Caco-2 (cell line): ENCODE measurements at regions not wholly inside any gene's neighbourhood (a gene's known extent, or its start where the extent isn't known, plus 50 kb on each side); places are given as distances from the start of the nearest gene placed in this dataset.

Experiments used
- BruUV-seq: library from RNA; stranded (reverse); fragments of 400-500 nt; replicated peaks from 2 replicates; lab custom pipeline; 2021; lab: Mats Ljungman, UMichigan
- CTCF ChIA-PET: fragments of 300-600 bp; sonication (Branson Sonifier 250); formaldehyde crosslinking; loops from one replicate; lab custom pipeline; 2022; ENCODE audit warnings: antibody characterized with exemption; lab: Charles Lee
- POLR2A ChIA-PET: fragments of 300-600 bp; sonication (Branson Sonifier 250); formaldehyde crosslinking; loops from one replicate; lab custom pipeline; 2022; ENCODE audit warnings: antibody characterized with exemption; lab: Charles Lee
- DNase-seq, 2 experiments: peaks; one replicate each; pipeline versions ENCODE4 v3.0.0 to v3.0.0-alpha.2; 2020 to 2022
- H3K27me3 ChIP-seq: replicated peaks from 2 replicates; pipeline ENCODE4 v1.6.0; 2011; ENCODE audit warnings: low read length; ENCODE audit not compliant: control insufficient read depth, insufficient read depth
- H3K36me3 ChIP-seq: 2 replicates; pipeline ENCODE4 v1.5.1; 2011; ENCODE audit warnings: low read length; ENCODE audit not compliant: control insufficient read depth, insufficient read depth
- H3K4me1 ChIP-seq: fragments of 250-450 bp; sonication (Bioruptor Pico); 2 replicates; pipeline ENCODE4 v1.5.1; 2020; ENCODE audit warnings: mild to moderate bottlenecking
- H3K4me3 ChIP-seq: 2 replicates; pipeline ENCODE4 v1.5.1; 2011; ENCODE audit warnings: low read depth, mild to moderate bottlenecking, control low read depth, low read length
- H3K9me3 ChIP-seq: fragments of 250-450 bp; sonication (Bioruptor Pico); 2 replicates; pipeline ENCODE4 v1.5.1; 2020; ENCODE audit warnings: mild to moderate bottlenecking, moderate library complexity
- H3K27ac Mint-ChIP-seq: one replicate; pipeline ENCODE4 v1.8.0; 2022; ENCODE audit warnings: mixed read lengths; ENCODE audit not compliant: unreplicated experiment
- H3K27me3 Mint-ChIP-seq: one replicate; pipeline ENCODE4 v1.8.0; 2022; ENCODE audit warnings: mixed read lengths; ENCODE audit not compliant: insufficient read depth, unreplicated experiment
- H3K36me3 Mint-ChIP-seq: one replicate; pipeline ENCODE4 v1.8.0; 2022; ENCODE audit warnings: mild to moderate bottlenecking, mixed read lengths; ENCODE audit not compliant: insufficient read depth, unreplicated experiment
- H3K4me1 Mint-ChIP-seq: one replicate; pipeline ENCODE4 v1.8.0; 2022; ENCODE audit warnings: low read depth, mixed read lengths; ENCODE audit not compliant: unreplicated experiment
- H3K4me3 Mint-ChIP-seq: one replicate; pipeline ENCODE4 v1.8.0; 2022; ENCODE audit warnings: mild to moderate bottlenecking, moderate library complexity, mixed read lengths; ENCODE audit not compliant: unreplicated experiment
- H3K9me3 Mint-ChIP-seq: one replicate; pipeline ENCODE4 v1.8.0; 2022; ENCODE audit warnings: mixed read lengths; ENCODE audit not compliant: unreplicated experiment
- CTCF ChIP-seq, 2 experiments: fragments of 200-600 bp in 1 of 2; IDR thresholded peaks; 1 replicate in 1 of 2; 2 replicates in 1 of 2; pipeline versions ENCODE4 v1.5.1 to v1.8.0; 2011 to 2022; ENCODE audit warnings: antibody characterized with exemption in 1 of 2, control low read depth in 1 of 2, inconsistent platforms in 1 of 2, low read depth in 1 of 2, low read length in 1 of 2, mild to moderate bottlenecking in 1 of 2, moderate library complexity in 1 of 2; ENCODE audit not compliant: insufficient read depth in 1 of 2, severe bottlenecking in 1 of 2, unreplicated experiment in 1 of 2
- intact Hi-C: fragments of 100-400 bp; cut with micrococcal nuclease; formaldehyde crosslinking; loops from one replicate; pipeline ENCODE4 v1.10.0; 2022; ENCODE audit not compliant: unreplicated experiment

DNA sequence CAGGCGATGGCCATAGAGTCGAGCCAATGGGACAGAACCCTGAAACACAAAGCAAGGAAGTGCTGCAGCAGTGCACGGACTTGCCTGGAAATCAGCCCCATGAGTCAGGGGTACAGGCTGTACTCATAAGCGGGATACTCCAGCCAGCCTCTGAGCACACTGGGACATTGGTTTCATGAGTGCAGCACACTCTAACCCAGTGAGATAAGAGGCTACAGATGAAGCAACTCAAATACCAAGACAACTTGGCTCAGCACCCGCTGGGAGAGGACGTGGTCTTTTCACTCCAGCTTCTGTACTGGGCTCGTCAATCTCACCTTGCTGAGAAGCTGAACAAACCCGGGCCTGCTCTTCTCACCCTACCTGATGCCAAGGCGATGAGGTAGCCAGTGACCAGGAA is 98.2 kb downstream of the AXIN2 start:
- no peaks in the 10 kb centered on the region for H3K27me3 ChIP-seq
- no TSS peak for BruUV-seq

DNA sequence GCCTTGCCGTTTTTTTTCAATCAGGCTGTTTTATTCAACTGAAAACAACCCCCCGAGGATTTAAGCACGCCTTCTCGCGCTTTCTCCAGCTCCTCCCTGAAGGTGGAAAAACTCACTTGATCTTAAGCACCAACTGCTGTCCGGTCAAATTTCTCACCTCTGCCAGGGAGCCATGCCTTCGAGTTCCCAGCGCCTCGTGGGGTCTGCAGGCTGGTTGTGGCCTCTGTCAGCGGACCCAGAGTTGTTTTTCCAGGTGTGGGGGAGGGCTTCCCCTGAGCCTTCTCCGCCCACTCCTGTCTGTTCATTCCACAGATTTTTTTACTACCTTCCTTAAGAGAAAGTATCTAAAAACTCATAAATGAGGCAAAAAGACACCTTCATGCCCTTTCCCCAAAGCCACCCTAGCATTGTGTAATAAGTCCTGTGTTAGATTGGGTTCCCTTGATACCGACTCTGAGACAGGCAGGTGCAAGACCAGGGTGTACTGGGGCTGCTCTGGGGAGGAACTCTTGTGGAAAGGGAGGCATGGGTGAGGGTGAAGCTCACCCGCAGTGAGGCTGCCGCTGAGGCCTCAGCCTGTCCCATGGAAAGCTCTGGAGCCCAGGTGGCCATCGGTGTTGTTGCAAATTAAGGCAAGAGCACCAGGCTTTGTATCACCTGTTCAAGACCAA is 101.6 kb downstream of the AXIN2 start:
- H3K27me3 ChIP-seq: no peaks in the 10 kb centered on the region
- intact Hi-C loops: loop anchor here (5.0 kb wide), 1 partner anchor 168 kb away; no protein-coding TSS in a partner anchor
- peak overlapping the region; percentile 70 for H3K27ac Mint-ChIP-seq
- H3K27me3 Mint-ChIP-seq: no peaks in the 10 kb centered on the region
- POLR2A ChIA-PET: interaction anchor here (0.6 kb wide), 1 partner anchor 154 kb away, joined by 5 read pairs; no protein-coding TSS in a partner anchor
- peaks cover 18% of the 10 kb centered on the region for H3K4me1 ChIP-seq
- TF ChIP-seq CTCF (IDR thresholded peaks at IDR 0.05; ENCODE audit: insufficient read depth in 1 of 2, low read depth in 1 of 2, low read length in 1 of 2, severe bottlenecking in 1 of 2, unreplicated experiment in 1 of 2): no peak
- no peaks in the 10 kb centered on the region for H3K36me3 Mint-ChIP-seq
- peak; percentile 36 to 51 for DNase-seq
- H3K36me3 ChIP-seq: no peaks in the 10 kb centered on the region
- BruUV-seq: no TSS peak
- H3K4me3 Mint-ChIP-seq: peak overlapping the region; percentile 40
- peaks cover 32% of the 10 kb centered on the region for H3K4me1 Mint-ChIP-seq
- no peak overlapping the region for H3K4me3 ChIP-seq
- H3K9me3 ChIP-seq: no peaks in the 10 kb centered on the region
- CTCF ChIA-PET: interaction anchor here (0.6 to 0.7 kb wide), 3 partner anchors 36 to 114 kb away, joined by 3 read pairs; no protein-coding TSS in a partner anchor
- H3K9me3 Mint-ChIP-seq: peaks cover 10% of the 10 kb centered on the region

More for the DNA sequence above, 98.2 kb downstream of the AXIN2 start:
- H3K4me1 ChIP-seq: peaks cover 10% of the 10 kb centered on the region
- no peak overlapping the region for H3K4me3 Mint-ChIP-seq
- ChIA-PET POLR2A (no interaction called here), CTCF (no interaction called here)
- no peak overlapping the region for H3K27ac Mint-ChIP-seq
- TF ChIP-seq CTCF (IDR thresholded peaks at IDR 0.05; ENCODE audit: insufficient read depth in 1 of 2, low read depth in 1 of 2, low read length in 1 of 2, severe bottlenecking in 1 of 2, unreplicated experiment in 1 of 2): no peak
- intact Hi-C loops: no loop called here
- H3K4me3 ChIP-seq: no peak overlapping the region
- peaks cover 10% of the 10 kb centered on the region for H3K9me3 Mint-ChIP-seq
- no peak for DNase-seq
- H3K36me3 ChIP-seq: no peaks in the 10 kb centered on the region
- peaks cover 20% of the 10 kb centered on the region for H3K4me1 Mint-ChIP-seq
- H3K36me3 Mint-ChIP-seq: no peaks in the 10 kb centered on the region
- H3K27me3 Mint-ChIP-seq: no peaks in the 10 kb centered on the region
- no peaks in the 10 kb centered on the region for H3K9me3 ChIP-seq

DNA sequence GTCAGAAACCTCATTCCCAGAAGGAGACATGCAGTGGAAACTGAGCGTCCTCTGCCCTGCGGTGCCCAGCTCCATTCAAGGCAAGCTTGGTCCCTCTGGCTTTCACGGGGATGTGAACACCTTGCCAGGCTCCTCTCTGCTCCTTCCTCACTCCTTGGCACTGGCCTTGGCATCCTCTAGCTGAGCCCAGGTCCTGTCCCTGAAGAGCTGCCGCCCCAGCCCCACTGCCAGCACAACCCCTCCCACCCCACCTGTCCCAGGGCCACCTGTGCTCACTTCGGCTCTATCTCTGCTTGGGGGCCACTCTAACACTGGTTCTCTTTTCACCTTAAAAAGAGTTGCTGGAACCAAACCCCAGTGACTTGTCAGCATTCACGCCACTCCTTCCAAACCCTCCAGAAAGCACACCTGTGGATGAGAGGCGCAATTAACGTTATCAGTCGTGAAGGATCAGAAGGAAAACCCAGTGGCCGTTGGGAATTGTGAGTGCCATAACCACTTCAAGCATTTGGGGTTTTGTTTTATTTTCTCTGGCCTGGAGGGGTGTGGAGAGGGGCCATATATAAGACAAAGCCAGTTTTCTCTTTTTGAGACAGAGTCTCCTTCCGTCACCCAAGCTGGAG is 103.7 kb downstream of the AXIN2 start:
- Mint-ChIP-seq H3K9me3 (peaks cover 11% of the 10 kb centered on the region), H3K27ac (no peak overlapping the region)

More for the DNA sequence above, 103.7 kb downstream of the AXIN2 start:
- H3K4me3 Mint-ChIP-seq: no peak overlapping the region
- Histone ChIP-seq H3K27me3 (no peaks in the 10 kb centered on the region), H3K4me1 (peaks cover 18% of the 10 kb centered on the region), H3K9me3 (no peaks in the 10 kb centered on the region), H3K4me3 (no peak overlapping the region), H3K36me3 (no peaks in the 10 kb centered on the region)
- no TSS peak for BruUV-seq
- DNase-seq: no peak
- intact Hi-C loops: loop anchor here (2.0 to 5.0 kb wide), 2 partner anchors 165 to 707 kb away; no protein-coding TSS in a partner anchor
- no peak for TF ChIP-seq CTCF (IDR thresholded peaks at IDR 0.05; ENCODE audit: insufficient read depth in 1 of 2, low read depth in 1 of 2, low read length in 1 of 2, severe bottlenecking in 1 of 2, unreplicated experiment in 1 of 2)
- CTCF ChIA-PET: no interaction called here
- H3K27me3 Mint-ChIP-seq: no peaks in the 10 kb centered on the region
- H3K36me3 Mint-ChIP-seq: peaks cover 5% of the 10 kb centered on the region
- POLR2A ChIA-PET: no interaction called here
- H3K4me1 Mint-ChIP-seq: peaks cover 32% of the 10 kb centered on the region
